ENCODE measurements at regions not wholly inside any gene's neighbourhood (a gene's known extent, or its start where the extent isn't known, plus 50 kb on each side); places are given as distances from the start of the nearest gene placed in this dataset.

- 0% methylated on average over 1 of the region's 1 CpG for WGBS (ENCODE audit: missing lambda C conversion rate)
- no peak for FAIRE-seq
- ATAC-seq: no peak
Observed at GRCh38 chr2:22221006-22221405, 1097.2 kb downstream of the TDRD15 start.

GRCh38 chr2:22238967-22239366, 1115.2 kb downstream of the TDRD15 start:
- Histone ChIP-seq H3K4me3 (no peak overlapping the region), H3K9me3 (no peaks in the 10 kb centered on the region; the same call in 2 of the 3 replicates), H3K27ac (no peak overlapping the region), H3K4me2 (no peak overlapping the region), H3K4me1 (no peaks in the 10 kb centered on the region)
- no peak for FAIRE-seq
- no peak for DNase-seq (ENCODE audit: low read depth in 1 of 2, low spot score in 1 of 2)
- WGBS (ENCODE audit: missing lambda C conversion rate): 46% methylated on average over 3 of the region's 3 CpGs
- ATAC-seq: no peak
- CTCF ChIA-PET: no interaction called here
- POLR2A ChIA-PET: no interaction called here
- TF ChIP-seq ZFP36 (IDR thresholded peaks at IDR 0.05; ENCODE audit: borderline replicate concordance, partially characterized antibody): no peak
- no peak for TF ChIP-seq ESRRA (IDR thresholded peaks at IDR 0.05; ENCODE audit: borderline replicate concordance, low read length)
- TF ChIP-seq CBX2 (IDR thresholded peaks at IDR 0.05; ENCODE audit: borderline replicate concordance, low read depth): no peak
- TF ChIP-seq HEYL (CRISPR knock-in tag; IDR thresholded peaks at IDR 0.05): no peak
- no peak for TF ChIP-seq HOXA7 (CRISPR knock-in tag; IDR thresholded peaks at IDR 0.05)
- TF ChIP-seq HMGXB4 (CRISPR knock-in tag; IDR thresholded peaks at IDR 0.05; ENCODE audit: borderline replicate concordance): no peak
- no peak for TF ChIP-seq TFCP2L1 (CRISPR knock-in tag; IDR thresholded peaks at IDR 0.05)

More at GRCh38 chr2:22221006-22221405, 1097.2 kb downstream of the TDRD15 start:
- H3K27ac ChIP-seq: no peak overlapping the region
- H3K4me2 ChIP-seq: no peak overlapping the region
- peaks cover 2% of the 10 kb centered on the region; the same call in 1 of the 3 replicates for H3K9me3 ChIP-seq
- no peaks in the 10 kb centered on the region for H3K4me1 ChIP-seq
- CTCF ChIA-PET: no interaction called here
- DNase-seq (ENCODE audit: low read depth in 1 of 2, low spot score in 1 of 2): no peak
- TF ChIP-seq NR3C1 (IDR thresholded peaks at IDR 0.05) (no peak), REST (IDR thresholded peaks at IDR 0.05) (no peak), HMGXB4 (CRISPR knock-in tag; IDR thresholded peaks at IDR 0.05; ENCODE audit: borderline replicate concordance) (no peak), EHMT2 (IDR thresholded peaks at IDR 0.05; ENCODE audit: low read depth) (no peak), MYC (IDR thresholded peaks at IDR 0.05; ENCODE audit: borderline replicate concordance, low read length) (no peak), GATA3 (IDR thresholded peaks at IDR 0.05; ENCODE audit: borderline replicate concordance) (no peak), CBX8 (IDR thresholded peaks at IDR 0.05) (no peak), HOXB13 (CRISPR knock-in tag; IDR thresholded peaks at IDR 0.05; ENCODE audit: low read depth) (no peak), RCOR1 (IDR thresholded peaks at IDR 0.05; ENCODE audit: low read depth, low read length) (no peak), EP300 (IDR thresholded peaks at IDR 0.05) (no peak), KDM1A (IDR thresholded peaks at IDR 0.05; ENCODE audit: low read depth) (no peak), MAX (IDR thresholded peaks at IDR 0.05) (no peak), ATOH8 (CRISPR knock-in tag; IDR thresholded peaks at IDR 0.05; ENCODE audit: low read depth) (no peak), TP53 (CRISPR knock-in tag; IDR thresholded peaks at IDR 0.05) (no peak), HES2 (IDR thresholded peaks at IDR 0.05) (no peak), RARB (CRISPR knock-in tag; IDR thresholded peaks at IDR 0.05) (no peak), POLR2AphosphoS2 (conservative IDR thresholded peaks at IDR 0.05; ENCODE audit: low read length) (no peak), JUNB (IDR thresholded peaks at IDR 0.05) (no peak)
- H3K4me3 ChIP-seq: no peak overlapping the region
- POLR2A ChIA-PET: no interaction called here
